ENCODE measurements at regions not wholly inside any gene's neighbourhood (a gene's known extent, or its start where the extent isn't known, plus 50 kb on each side); places are given as distances from the start of the nearest gene placed in this dataset.
"Not testable (repeated sequence)": the region's sequence is repeated elsewhere in the genome, so short reads cannot be mapped to it uniquely, and the experiment has no call there.

DNA sequence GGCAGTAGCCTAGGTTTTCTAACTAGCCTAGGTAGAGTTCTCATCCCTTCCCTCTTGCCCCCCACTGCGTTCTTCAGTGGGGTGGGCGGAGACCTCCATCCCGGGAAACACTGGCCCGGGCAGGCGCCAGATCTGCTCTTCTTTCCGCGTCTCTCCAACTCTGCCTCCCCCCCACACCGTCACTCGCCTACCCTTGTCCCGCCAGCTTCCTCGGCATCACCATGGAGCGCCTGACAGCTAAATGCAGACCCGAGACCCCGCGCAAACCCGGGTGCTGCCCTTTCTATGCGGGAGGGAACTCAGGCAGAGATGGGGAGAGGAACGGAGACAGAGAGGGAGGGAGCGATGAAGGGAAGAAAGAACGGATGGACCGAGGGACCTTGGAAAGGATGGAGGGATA, 1494.8 kb upstream of the DEFB115 start:
- intact Hi-C loops (cut with micrococcal nuclease): no loop called here

DNA sequence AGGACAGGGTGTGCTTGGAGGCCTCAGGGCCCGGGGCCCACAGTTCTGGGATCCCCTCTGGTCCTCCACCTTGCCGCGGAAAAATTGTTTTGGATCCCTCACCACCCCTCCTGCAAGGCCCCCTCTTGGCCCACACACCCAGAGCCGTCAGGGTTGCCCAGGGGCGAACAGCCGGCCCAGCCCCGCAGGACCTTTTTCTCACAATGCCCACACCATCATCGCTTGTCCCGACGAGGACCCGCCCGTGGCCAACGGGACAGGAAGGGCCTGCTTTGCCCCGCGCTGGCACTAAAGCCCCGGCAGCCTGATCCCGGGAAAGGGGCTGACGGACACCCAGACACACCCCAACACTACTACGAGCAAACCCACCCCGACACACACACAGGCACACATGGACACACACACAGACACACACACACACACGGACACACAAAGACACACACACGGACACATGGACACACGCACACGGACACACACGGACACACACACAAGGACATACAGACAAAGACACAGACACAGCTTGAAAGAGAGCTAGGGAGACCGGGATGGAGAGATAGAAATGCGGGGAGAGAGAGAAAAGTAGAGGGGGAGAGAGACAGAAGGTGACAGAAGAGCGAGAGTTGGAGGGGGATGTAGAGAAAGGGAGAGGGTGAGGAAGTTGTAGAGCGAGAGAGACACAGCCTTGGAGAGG, 1493.5 kb upstream of the DEFB115 start:
- DNase-seq: no peak
- Histone ChIP-seq H3K4me3 (no peak overlapping the region), H3K36me3 (no peaks in the 10 kb centered on the region), H3K4me1 (no peaks in the 10 kb centered on the region), H3K27ac (replicated peaks) (no peak overlapping the region), H3K9me3 (replicated peaks) (peaks cover 12% of the 10 kb centered on the region), H3K27me3 (ENCODE audit: low read depth) (peaks cover 15% of the 10 kb centered on the region)
- TF ChIP-seq, protein P1, sequence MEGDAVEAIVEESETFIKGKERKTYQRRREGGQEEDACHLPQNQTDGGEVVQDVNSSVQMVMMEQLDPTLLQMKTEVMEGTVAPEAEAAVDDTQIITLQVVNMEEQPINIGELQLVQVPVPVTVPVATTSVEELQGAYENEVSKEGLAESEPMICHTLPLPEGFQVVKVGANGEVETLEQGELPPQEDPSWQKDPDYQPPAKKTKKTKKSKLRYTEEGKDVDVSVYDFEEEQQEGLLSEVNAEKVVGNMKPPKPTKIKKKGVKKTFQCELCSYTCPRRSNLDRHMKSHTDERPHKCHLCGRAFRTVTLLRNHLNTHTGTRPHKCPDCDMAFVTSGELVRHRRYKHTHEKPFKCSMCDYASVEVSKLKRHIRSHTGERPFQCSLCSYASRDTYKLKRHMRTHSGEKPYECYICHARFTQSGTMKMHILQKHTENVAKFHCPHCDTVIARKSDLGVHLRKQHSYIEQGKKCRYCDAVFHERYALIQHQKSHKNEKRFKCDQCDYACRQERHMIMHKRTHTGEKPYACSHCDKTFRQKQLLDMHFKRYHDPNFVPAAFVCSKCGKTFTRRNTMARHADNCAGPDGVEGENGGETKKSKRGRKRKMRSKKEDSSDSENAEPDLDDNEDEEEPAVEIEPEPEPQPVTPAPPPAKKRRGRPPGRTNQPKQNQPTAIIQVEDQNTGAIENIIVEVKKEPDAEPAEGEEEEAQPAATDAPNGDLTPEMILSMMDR (IDR thresholded peaks at IDR 0.05; ENCODE audit: borderline replicate concordance): no peak
- intact Hi-C loops (cut with micrococcal nuclease): no loop called here

More for the DNA sequence above, 1494.8 kb upstream of the DEFB115 start:
- peaks cover 12% of the 10 kb centered on the region for H3K9me3 ChIP-seq (replicated peaks)
- DNase-seq: no peak
- no peak overlapping the region for H3K4me3 ChIP-seq
- TF ChIP-seq, protein P1 (IDR thresholded peaks at IDR 0.05; ENCODE audit: borderline replicate concordance): no peak
- no peaks in the 10 kb centered on the region for H3K36me3 ChIP-seq
- H3K27ac ChIP-seq (replicated peaks): no peak overlapping the region
- H3K27me3 ChIP-seq (ENCODE audit: low read depth): peaks cover 15% of the 10 kb centered on the region
- no peaks in the 10 kb centered on the region for H3K4me1 ChIP-seq

DNA sequence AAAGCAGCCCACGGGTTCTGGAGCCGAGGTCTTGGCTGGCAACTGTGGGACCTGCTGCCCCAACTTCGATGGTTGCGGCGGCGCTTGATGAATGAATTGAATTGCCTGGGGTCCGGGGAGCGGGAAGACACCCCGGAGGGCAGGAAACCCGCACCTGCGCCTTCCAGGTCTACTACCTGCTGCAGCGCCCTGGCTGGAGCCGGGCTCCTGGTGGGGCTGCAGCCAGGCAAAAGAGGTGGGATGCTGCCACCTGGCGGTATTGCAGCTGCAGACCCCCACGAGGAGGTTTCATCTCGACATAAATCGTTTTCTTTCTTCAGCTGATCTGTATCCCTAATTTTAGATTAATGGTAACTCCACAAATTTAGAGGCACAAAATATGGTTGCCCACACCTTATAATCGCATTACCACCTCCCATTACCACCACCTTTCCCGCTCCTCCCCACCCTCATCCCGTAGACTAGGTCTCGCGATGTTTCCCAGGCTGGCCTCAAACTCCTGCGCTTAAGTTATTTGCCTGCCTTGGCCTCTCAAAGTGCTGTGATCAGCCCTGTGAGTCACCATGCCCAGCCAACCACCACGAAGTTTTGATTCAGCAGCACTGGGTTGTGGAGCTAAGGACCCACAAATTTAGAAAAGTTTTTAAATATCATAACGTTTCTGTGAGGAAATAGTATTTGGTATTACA, 1492.4 kb upstream of the DEFB115 start:
- H3K4me3 ChIP-seq; intact Hi-C loops (cut with micrococcal nuclease); DNase-seq: not testable (repeated sequence)

DNA sequence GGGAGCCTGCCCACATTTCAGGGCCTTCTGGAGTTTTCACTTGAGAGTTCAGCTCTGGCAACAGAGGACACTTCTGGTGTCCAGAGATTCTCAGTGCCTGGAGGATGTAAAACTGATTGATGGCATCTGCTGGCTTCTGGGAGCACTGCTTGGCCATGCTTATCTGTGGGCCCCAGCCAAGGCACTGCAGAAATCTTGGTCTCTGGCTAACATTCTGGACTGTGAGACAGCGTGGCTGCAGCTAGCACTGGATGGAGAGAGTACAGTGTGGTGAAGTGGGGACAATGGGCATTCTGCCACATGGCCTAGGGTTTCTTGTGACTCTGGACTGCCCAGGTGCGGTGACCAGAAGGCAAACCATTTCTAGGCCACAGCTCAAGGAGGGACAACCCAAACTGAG, 1479.4 kb upstream of the DEFB115 start:
- peaks cover 25% of the 10 kb centered on the region for H3K9me3 ChIP-seq (replicated peaks)
- H3K27ac ChIP-seq (replicated peaks); H3K4me3 ChIP-seq; intact Hi-C loops (cut with micrococcal nuclease); H3K4me1 ChIP-seq; DNase-seq; H3K27me3 ChIP-seq (ENCODE audit: low read depth); H3K36me3 ChIP-seq: not testable (repeated sequence)

More for the DNA sequence above, 1492.4 kb upstream of the DEFB115 start:
- not testable (repeated sequence) for H3K4me1 ChIP-seq; H3K27ac ChIP-seq (replicated peaks); H3K36me3 ChIP-seq
- peaks cover 15% of the 10 kb centered on the region for H3K27me3 ChIP-seq (ENCODE audit: low read depth)
- peaks cover 18% of the 10 kb centered on the region for H3K9me3 ChIP-seq (replicated peaks)

DNA sequence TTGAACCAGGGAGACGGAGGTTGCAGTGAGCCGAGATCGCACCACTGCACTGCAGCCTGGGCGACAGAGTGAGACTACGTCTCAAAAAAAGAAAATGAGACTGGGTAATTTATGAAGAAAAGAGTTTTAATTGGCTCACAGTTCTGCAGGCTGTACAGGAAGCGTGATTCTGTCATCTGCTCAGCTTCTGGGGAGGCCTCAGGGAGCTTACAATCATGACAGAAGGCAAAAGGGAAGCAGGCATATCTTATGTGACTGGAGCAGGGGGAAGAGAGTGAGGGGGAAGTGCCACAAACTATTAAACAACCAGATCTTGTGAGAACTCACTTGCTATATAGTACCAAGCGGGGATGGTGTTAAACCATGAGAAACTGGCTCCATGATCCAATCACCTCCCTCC, 1476.2 kb upstream of the DEFB115 start:
- intact Hi-C loops (cut with micrococcal nuclease); H3K27me3 ChIP-seq (ENCODE audit: low read depth); H3K36me3 ChIP-seq; DNase-seq; H3K4me3 ChIP-seq; H3K27ac ChIP-seq (replicated peaks); H3K4me1 ChIP-seq: not testable (repeated sequence)
- peaks cover 25% of the 10 kb centered on the region for H3K9me3 ChIP-seq (replicated peaks)

DNA sequence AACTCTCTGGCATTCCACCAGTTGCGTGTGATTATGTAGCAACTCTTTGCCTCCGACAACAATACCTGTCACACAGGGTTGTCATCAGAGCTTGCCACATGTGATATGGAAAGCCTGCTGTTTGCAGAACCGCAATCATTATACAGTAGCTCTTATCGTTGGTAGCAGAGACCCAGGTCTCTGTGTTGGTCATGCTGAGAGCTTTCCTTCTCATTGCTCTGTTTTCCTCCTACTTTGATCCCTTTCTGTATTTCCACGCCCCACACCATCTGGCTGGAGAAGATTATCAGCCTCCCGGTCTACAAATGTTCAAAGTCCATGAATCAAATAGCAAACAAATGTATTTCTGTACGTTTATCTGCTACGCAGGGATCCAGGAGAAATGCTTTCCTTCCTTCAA, 1475.6 kb upstream of the DEFB115 start:
- H3K27ac ChIP-seq (replicated peaks); intact Hi-C loops (cut with micrococcal nuclease); H3K36me3 ChIP-seq; H3K4me3 ChIP-seq; H3K4me1 ChIP-seq; DNase-seq; H3K27me3 ChIP-seq (ENCODE audit: low read depth): not testable (repeated sequence)
- H3K9me3 ChIP-seq (replicated peaks): peaks cover 25% of the 10 kb centered on the region

DNA sequence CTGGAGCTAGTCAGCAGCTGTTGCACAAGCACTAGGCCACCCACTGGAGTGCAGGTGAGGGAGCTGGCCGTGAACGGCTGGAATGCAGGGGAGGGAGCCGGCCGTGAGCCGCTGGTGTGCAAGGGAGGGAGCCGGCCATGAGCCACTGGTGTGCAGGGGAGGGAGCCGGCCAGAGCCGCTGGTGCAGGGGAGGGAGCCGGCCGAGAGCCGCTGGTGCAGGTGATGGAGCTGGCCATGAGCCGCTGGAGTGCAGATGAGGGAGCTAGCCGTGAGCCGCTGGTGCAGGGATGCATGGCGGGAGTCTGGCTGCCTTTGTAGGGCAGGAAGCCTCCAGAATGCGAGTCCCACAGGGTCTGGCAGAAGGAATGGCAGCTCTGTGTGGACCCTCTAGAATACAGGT, 1470.0 kb upstream of the DEFB115 start:
- H3K27ac ChIP-seq (replicated peaks); intact Hi-C loops (cut with micrococcal nuclease); DNase-seq; H3K36me3 ChIP-seq; H3K9me3 ChIP-seq (replicated peaks); H3K4me3 ChIP-seq; H3K27me3 ChIP-seq (ENCODE audit: low read depth); H3K4me1 ChIP-seq: not testable (repeated sequence)

DNA sequence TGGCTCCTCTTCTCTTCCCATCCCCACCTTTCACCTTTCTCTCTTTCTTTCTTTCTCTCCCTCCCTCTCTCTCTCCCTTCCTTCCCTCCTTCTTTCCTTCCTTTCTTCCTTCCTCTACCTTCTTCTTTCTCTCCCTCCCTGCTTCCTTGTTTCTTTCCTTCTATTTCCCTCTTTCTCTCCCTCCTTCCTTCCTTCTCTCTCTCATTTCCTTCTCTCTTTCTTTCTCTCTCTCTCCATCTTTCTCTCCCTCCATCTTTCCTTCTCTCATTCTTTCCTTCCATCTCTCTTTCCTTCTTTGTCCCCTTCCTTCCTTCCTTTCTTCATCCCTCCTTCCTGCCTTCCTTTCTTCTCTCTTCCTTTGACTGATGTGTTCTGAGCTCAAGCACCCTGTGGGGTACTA, 1467.0 kb upstream of the DEFB115 start:
- Histone ChIP-seq H3K4me1 (no peaks in the 10 kb centered on the region), H3K27ac (replicated peaks) (no peak overlapping the region), H3K9me3 (replicated peaks) (peaks cover 14% of the 10 kb centered on the region), H3K36me3 (no peaks in the 10 kb centered on the region), H3K4me3 (no peak overlapping the region), H3K27me3 (ENCODE audit: low read depth) (no peaks in the 10 kb centered on the region)
- intact Hi-C loops (cut with micrococcal nuclease): no loop called here
- DNase-seq: no peak
- TF ChIP-seq, protein P1 (IDR thresholded peaks at IDR 0.05; ENCODE audit: borderline replicate concordance): no peak

DNA sequence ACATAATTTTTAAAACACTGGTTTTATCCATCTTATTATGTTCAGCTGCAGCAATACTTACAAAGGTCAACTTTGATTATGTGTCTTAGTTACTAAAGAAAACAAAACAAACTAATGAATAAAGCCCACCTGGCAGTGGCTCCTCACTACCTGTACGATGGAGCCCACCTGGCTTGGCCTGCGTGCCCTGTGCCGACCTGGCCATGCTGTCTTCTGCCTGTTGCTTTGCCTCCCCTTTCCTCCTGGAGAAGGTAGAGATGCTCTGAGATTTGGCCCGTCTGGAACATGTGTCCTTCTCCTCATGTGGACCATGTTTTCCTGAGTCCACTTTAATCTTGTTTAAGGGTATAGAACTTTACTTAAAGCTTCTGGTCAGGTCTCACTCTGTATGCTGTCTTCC, 1426.0 kb upstream of the DEFB115 start:
- H3K27ac ChIP-seq (replicated peaks); H3K27me3 ChIP-seq (ENCODE audit: low read depth); H3K9me3 ChIP-seq (replicated peaks); H3K36me3 ChIP-seq; H3K4me3 ChIP-seq; H3K4me1 ChIP-seq; DNase-seq; intact Hi-C loops (cut with micrococcal nuclease): not testable (repeated sequence)

DNA sequence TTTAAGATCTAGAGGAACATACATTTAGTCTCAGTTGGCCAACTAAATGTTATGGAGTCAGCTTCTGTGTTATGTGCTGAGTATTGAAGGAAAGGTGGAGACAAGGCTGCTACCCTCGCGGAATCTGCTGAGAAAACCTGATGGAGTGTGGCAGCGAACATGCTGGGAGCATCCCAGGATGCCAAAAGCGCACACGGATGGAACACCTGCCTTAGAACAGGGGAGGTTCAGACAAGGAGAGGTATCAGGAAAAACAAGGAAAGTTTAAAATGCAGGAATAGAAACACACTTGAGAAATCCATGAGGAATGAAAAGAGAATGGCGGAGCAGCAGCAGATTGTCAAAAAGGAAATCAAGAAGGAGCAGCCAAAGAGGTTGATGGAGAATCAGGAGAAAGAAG, 1389.5 kb upstream of the DEFB115 start:
- intact Hi-C loops (cut with micrococcal nuclease); H3K4me1 ChIP-seq; H3K36me3 ChIP-seq; H3K4me3 ChIP-seq; H3K27ac ChIP-seq (replicated peaks); DNase-seq; H3K27me3 ChIP-seq (ENCODE audit: low read depth): not testable (repeated sequence)
- peaks cover 17% of the 10 kb centered on the region for H3K9me3 ChIP-seq (replicated peaks)

DNA sequence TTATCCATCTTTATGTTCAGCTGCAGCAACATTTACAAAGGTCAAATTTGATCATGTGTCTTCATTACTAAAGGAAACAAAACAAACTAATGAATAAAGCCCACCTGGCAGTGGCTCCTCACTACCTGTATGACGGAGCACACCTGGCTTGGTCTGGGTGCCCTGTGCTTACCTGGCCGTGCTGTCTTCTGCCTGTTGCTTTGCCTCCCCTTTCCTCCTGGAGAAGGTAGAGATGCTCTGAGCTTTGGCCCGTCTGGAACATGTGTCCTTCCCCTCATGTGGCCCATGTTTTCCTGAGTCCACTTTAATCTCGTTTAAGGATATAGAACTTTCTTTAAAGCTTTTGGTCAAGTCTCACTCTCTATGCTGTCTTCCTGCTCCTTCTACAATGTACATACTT, 1388.8 kb upstream of the DEFB115 start:
- H3K27me3 ChIP-seq (ENCODE audit: low read depth); H3K36me3 ChIP-seq; H3K4me1 ChIP-seq; intact Hi-C loops (cut with micrococcal nuclease); H3K27ac ChIP-seq (replicated peaks); DNase-seq; H3K4me3 ChIP-seq: not testable (repeated sequence)
- H3K9me3 ChIP-seq (replicated peaks): peaks cover 22% of the 10 kb centered on the region

Data from left ventricle myocardium inferior (tissue), 1 donor.